Hepatocyte (in vitro differentiated cells): ENCODE measurements at regions not wholly inside any gene's neighbourhood (a gene's known extent, or its start where the extent isn't known, plus 50 kb on each side); places are given as distances from the start of the nearest gene placed in this dataset.

ENCODE experiments used
- DNase-seq: peaks from one replicate; pipeline ENCODE4 v3.0.0-alpha.2; 2016; ENCODE audit warnings: low spot score
- H2AFZ ChIP-seq: fragments of 200-600 bp; sonication (generic); 2 replicates; pipeline ENCODE4 v1.6.0; 2016; ENCODE audit warnings: antibody characterized with exemption, mild to moderate bottlenecking
- H3K27ac ChIP-seq: fragments of 200-600 bp; sonication (generic); 2 replicates; pipeline ENCODE4 v1.5.1; 2016; ENCODE audit warnings: mild to moderate bottlenecking
- H3K27me3 ChIP-seq: fragments of 200-600 bp; sonication (generic); 2 replicates; pipeline ENCODE4 v1.6.1; 2016
- H3K36me3 ChIP-seq: fragments of 200-600 bp; sonication (generic); replicated peaks from 2 replicates; pipeline ENCODE4 v1.5.1; 2016; ENCODE audit warnings: low read depth; ENCODE audit not compliant: insufficient read depth
- H3K4me1 ChIP-seq: fragments of 200-600 bp; sonication (generic); 2 replicates; pipeline ENCODE4 v1.5.1; 2016; ENCODE audit warnings: mild to moderate bottlenecking, moderate library complexity; ENCODE audit not compliant: insufficient read depth
- H3K4me2 ChIP-seq: fragments of 200-600 bp; sonication (generic); 2 replicates; pipeline ENCODE4 v1.6.0; 2016
- H3K4me3 ChIP-seq: fragments of 200-600 bp; sonication (generic); 2 replicates; pipeline ENCODE4 v1.5.1; 2016; ENCODE audit warnings: mild to moderate bottlenecking
- H3K79me2 ChIP-seq: fragments of 200-600 bp; sonication (generic); 2 replicates; pipeline ENCODE4 v1.6.0; 2017; ENCODE audit warnings: mild to moderate bottlenecking
- H3K9me2 ChIP-seq: fragments of 200-600 bp; sonication (generic); replicated peaks from 2 replicates; pipeline ENCODE4 v1.6.0; 2017; ENCODE audit warnings: mild to moderate bottlenecking; ENCODE audit not compliant: insufficient read depth
- H3K9me3 ChIP-seq: fragments of 200-600 bp; sonication (generic); 2 replicates; pipeline ENCODE4 v1.5.1; 2016; ENCODE audit warnings: low read depth, mild to moderate bottlenecking
- H4K20me1 ChIP-seq: fragments of 200-600 bp; sonication (generic); 2 replicates; pipeline ENCODE4 v1.6.0; 2016; ENCODE audit warnings: mild to moderate bottlenecking; ENCODE audit not compliant: insufficient read depth, poor library complexity, severe bottlenecking
- CTCF ChIP-seq: fragments of 200-600 bp; sonication (generic); IDR thresholded peaks from 2 replicates; pipeline ENCODE4 v1.5.1; 2016; ENCODE audit warnings: antibody characterized with exemption, mild to moderate bottlenecking; ENCODE audit not compliant: poor library complexity
- EZH2 ChIP-seq: fragments of 200-600 bp; sonication (generic); IDR thresholded peaks from 2 replicates; pipeline ENCODE4 v1.6.1; 2016; ENCODE audit warnings: antibody characterized with exemption, mild to moderate bottlenecking, borderline replicate concordance
- EZH2phosphoT487 ChIP-seq: fragments of 200-600 bp; sonication (generic); IDR thresholded peaks from one replicate; pipeline ENCODE4 v1.6.1; 2018; ENCODE audit warnings: antibody characterized with exemption, mild to moderate bottlenecking, low read depth, moderate library complexity; ENCODE audit not compliant: unreplicated experiment, severe bottlenecking
- whole genome bisulfite sequencing: methylation state at CpG from one replicate; pipeline ENCODE4 v1.1.6; 2016; ENCODE audit warnings: low lambda C conversion rate; ENCODE audit errors: missing lambda C conversion rate; 5-methylcytosine and 5-hydroxymethylcytosine counted together

- Histone ChIP-seq H2AFZ (no peak overlapping the region), H3K9me3 (no peaks in the 10 kb centered on the region), H3K4me2 (no peak overlapping the region), H3K9me2 (no peaks in the 10 kb centered on the region), H3K4me3 (no peak overlapping the region), H3K36me3 (no peaks in the 10 kb centered on the region), H3K4me1 (no peaks in the 10 kb centered on the region), H4K20me1 (no peaks in the 10 kb centered on the region), H3K27me3 (no peaks in the 10 kb centered on the region), H3K27ac (no peak overlapping the region), H3K79me2 (no peaks in the 10 kb centered on the region)
- no peak for DNase-seq
- WGBS: 67% methylated on average over 5 of the region's 5 CpGs
- TF ChIP-seq EZH2phosphoT487 (no peak), EZH2 (no peak), CTCF (no peak)
Observed at GRCh38 chr7:83289419-83289993, 126.8 kb upstream of the PCLO start.

GRCh38 chr7:83280671-83281070, 118.0 kb upstream of the PCLO start:
- no peak overlapping the region for H3K27ac ChIP-seq
- no peaks in the 10 kb centered on the region for H4K20me1 ChIP-seq
- H3K4me2 ChIP-seq: no peak overlapping the region
- H3K27me3 ChIP-seq: no peaks in the 10 kb centered on the region
- DNase-seq: no peak
- no peak overlapping the region for H2AFZ ChIP-seq
- TF ChIP-seq EZH2phosphoT487 (no peak), EZH2 (no peak), CTCF (no peak)
- no peak overlapping the region for H3K4me3 ChIP-seq
- no peaks in the 10 kb centered on the region for H3K9me3 ChIP-seq
- no peaks in the 10 kb centered on the region for H3K36me3 ChIP-seq
- H3K4me1 ChIP-seq: no peaks in the 10 kb centered on the region
- WGBS: 70% methylated on average over 2 of the region's 2 CpGs
- H3K9me2 ChIP-seq: no peaks in the 10 kb centered on the region
- no peaks in the 10 kb centered on the region for H3K79me2 ChIP-seq

- no peak for DNase-seq
- Histone ChIP-seq H3K27me3 (no peaks in the 10 kb centered on the region), H3K4me1 (no peaks in the 10 kb centered on the region), H3K9me2 (no peaks in the 10 kb centered on the region), H4K20me1 (no peaks in the 10 kb centered on the region), H2AFZ (no peak overlapping the region), H3K79me2 (no peaks in the 10 kb centered on the region), H3K4me2 (no peak overlapping the region), H3K4me3 (no peak overlapping the region), H3K27ac (no peak overlapping the region), H3K9me3 (no peaks in the 10 kb centered on the region), H3K36me3 (no peaks in the 10 kb centered on the region)
- TF ChIP-seq EZH2: no peak
- no peak for TF ChIP-seq CTCF
- 95% methylated on average over 1 of the region's 1 CpG for WGBS
Observed at GRCh38 chr7:83276250-83276649, 113.6 kb upstream of the PCLO start.

- H3K4me2 ChIP-seq: no peak overlapping the region
- H3K27me3 ChIP-seq: no peaks in the 10 kb centered on the region
- H3K4me3 ChIP-seq: no peak overlapping the region
- H3K4me1 ChIP-seq: no peaks in the 10 kb centered on the region
- H3K9me3 ChIP-seq: no peaks in the 10 kb centered on the region
- H3K36me3 ChIP-seq: no peaks in the 10 kb centered on the region
- no peak for TF ChIP-seq EZH2phosphoT487
- no peak for TF ChIP-seq CTCF
- no peak for TF ChIP-seq EZH2
- DNase-seq: no peak
- H3K9me2 ChIP-seq: no peaks in the 10 kb centered on the region
- H3K27ac ChIP-seq: no peak overlapping the region
- no peaks in the 10 kb centered on the region for H3K79me2 ChIP-seq
- no peak overlapping the region for H2AFZ ChIP-seq
- no peaks in the 10 kb centered on the region for H4K20me1 ChIP-seq
Observed at GRCh38 chr7:83273699-83274098, 111.0 kb upstream of the PCLO start.
